AML-193 (cell line): ENCODE measurements at regions not wholly inside any gene's neighbourhood (a gene's known extent, or its start where the extent isn't known, plus 50 kb on each side); places are given as distances from the start of the nearest gene placed in this dataset.

Source experiments
- DNase-seq, 2 experiments: peaks; one replicate each; lab custom pipeline; 2025; lab: John Stamatoyannopoulos, UW

GRCh38 chr6:105815661-105816555 lies 270.2 kb upstream of the PRDM1 start:
- DNase-seq = no peak

GRCh38 chr6:105814745-105815536 lies 271.2 kb upstream of the PRDM1 start:
- no peak for DNase-seq

- no peak for DNase-seq
Observed at GRCh38 chr6:105810922-105811482, 275.1 kb upstream of the PRDM1 start.

GRCh38 chr6:105810105-105810921 lies 275.8 kb upstream of the PRDM1 start:
- peak; percentile 92 to 95 for DNase-seq

- no peak for DNase-seq
Observed at GRCh38 chr6:105808571-105808970, 277.6 kb upstream of the PRDM1 start.

GRCh38 chr6:105807905-105808304 lies 278.2 kb upstream of the PRDM1 start:
- no peak for DNase-seq

- no peak for DNase-seq
Observed at GRCh38 chr6:105806486-105806920, 279.6 kb upstream of the PRDM1 start.

- DNase-seq = no peak
Observed at GRCh38 chr6:105805501-105806023, 280.6 kb upstream of the PRDM1 start.

- no peak for DNase-seq
Observed at GRCh38 chr6:105804424-105804823, 281.7 kb upstream of the PRDM1 start.

GRCh38 chr6:105804000-105804399 lies 282.1 kb upstream of the PRDM1 start:
- no peak for DNase-seq

GRCh38 chr6:105803442-105803841 lies 282.7 kb upstream of the PRDM1 start:
- DNase-seq = no peak

GRCh38 chr6:105802703-105803102 lies 283.4 kb upstream of the PRDM1 start:
- DNase-seq = no peak

- no peak for DNase-seq
Observed at GRCh38 chr6:105800871-105801270, 285.3 kb upstream of the PRDM1 start.

- DNase-seq = no peak
Observed at GRCh38 chr6:105800398-105800797, 285.7 kb upstream of the PRDM1 start.

GRCh38 chr6:105799056-105799455 lies 287.1 kb upstream of the PRDM1 start:
- peak; percentile 39 to 45 for DNase-seq

- no peak for DNase-seq
Observed at GRCh38 chr6:105797983-105798453, 288.1 kb upstream of the PRDM1 start.

GRCh38 chr6:105797286-105797979 lies 288.7 kb upstream of the PRDM1 start:
- no peak for DNase-seq

- no peak for DNase-seq
Observed at GRCh38 chr6:105795913-105796517, 290.1 kb upstream of the PRDM1 start.

- DNase-seq = no peak
Observed at GRCh38 chr6:105795366-105795765, 290.8 kb upstream of the PRDM1 start.

- no peak for DNase-seq
Observed at GRCh38 chr6:105794870-105795269, 291.3 kb upstream of the PRDM1 start.
